IMR-90 (cell line): ENCODE measurements at regions not wholly inside any gene's neighbourhood (a gene's known extent, or its start where the extent isn't known, plus 50 kb on each side); places are given as distances from the start of the nearest gene placed in this dataset.

ENCODE experiments used
- ATAC-seq: fragments of 200-7000 bp; cut with Tn5 transposase; 2 replicates; pipeline ENCODE4 v1.9.1; 2020; ENCODE audit warnings: low read depth, mild to moderate bottlenecking, moderate library complexity
- BruUV-seq: library from RNA; stranded (reverse); fragments of 400-500 nt; replicated peaks from 2 replicates; lab custom pipeline; 2021; lab: Mats Ljungman, UMichigan
- CTCF ChIA-PET: fragments of 300-600 bp; formaldehyde crosslinking; extraction: SDS; loops from one replicate; lab custom pipeline; 2021; ENCODE audit warnings: antibody characterized with exemption; lab: Yijun Ruan, JAX
- POLR2A ChIA-PET: fragments of 300-600 bp; sonication (Branson Sonifier 250); formaldehyde crosslinking; loops from one replicate; lab custom pipeline; 2022; ENCODE audit warnings: antibody characterized with exemption; ENCODE audit not compliant: unreplicated experiment; lab: Charles Lee
- DNase-seq: peaks from one replicate; pipeline ENCODE4 v3.0.0; 2013
- H2AFZ ChIP-seq: replicated peaks from 2 replicates; pipeline ENCODE3; 2013; ENCODE audit warnings: low read length, mild to moderate bottlenecking; ENCODE audit not compliant: poor library complexity
- H2AK5ac ChIP-seq: 2 replicates; pipeline ENCODE4 v1.6.1; 2013; ENCODE audit warnings: low read depth, low read length, inconsistent platforms
- H2AK9ac ChIP-seq: replicated peaks from 2 replicates; pipeline ENCODE3; 2013; ENCODE audit warnings: mild to moderate bottlenecking, low read depth, low read length, moderate library complexity; ENCODE audit not compliant: poor library complexity
- H2BK120ac ChIP-seq: 2 replicates; pipeline ENCODE4 v1.6.1; 2013; ENCODE audit warnings: low read depth, low read length, inconsistent platforms
- H2BK15ac ChIP-seq: 3 replicates; pipeline ENCODE4 v1.6.1; 2013; ENCODE audit warnings: low read depth, low read length, inconsistent platforms
- H2BK20ac ChIP-seq: 2 replicates; pipeline ENCODE4 v1.6.1; 2013; ENCODE audit warnings: low read depth, mild to moderate bottlenecking, inconsistent platforms, low read length, moderate library complexity
- H2BK5ac ChIP-seq: 2 replicates; pipeline ENCODE4 v1.6.1; 2013; ENCODE audit warnings: mild to moderate bottlenecking, low read depth, low read length, inconsistent platforms; ENCODE audit not compliant: poor library complexity, severe bottlenecking
- H3K14ac ChIP-seq: replicated peaks from 2 replicates; pipeline ENCODE4 v1.6.1; 2013; ENCODE audit warnings: low read depth, low read length, inconsistent platforms
- H3K18ac ChIP-seq: 2 replicates; pipeline ENCODE4 v1.6.1; 2013; ENCODE audit warnings: low read depth, low read length, control low read depth
- H3K23ac ChIP-seq: 2 replicates; pipeline ENCODE4 v1.6.1; 2013; ENCODE audit warnings: low read depth, low read length, inconsistent platforms
- H3K27ac ChIP-seq: 2 replicates; pipeline ENCODE4 v1.5.1; 2013; ENCODE audit warnings: mild to moderate bottlenecking, control low read depth, low read length; ENCODE audit not compliant: insufficient read depth
- H3K27me3 ChIP-seq: 2 replicates; pipeline ENCODE4 v1.6.1; 2013; ENCODE audit warnings: low read length; ENCODE audit not compliant: control insufficient read depth, insufficient read depth
- H3K36me3 ChIP-seq: 2 replicates; pipeline ENCODE4 v1.6.1; 2013; ENCODE audit warnings: low read length, mixed read lengths; ENCODE audit not compliant: control insufficient read depth, insufficient read depth
- H3K4ac ChIP-seq: 2 replicates; pipeline ENCODE4 v1.6.1; 2013; ENCODE audit warnings: low read depth, low read length, inconsistent platforms
- H3K4me1 ChIP-seq: 2 replicates; pipeline ENCODE4 v1.6.1; 2013; ENCODE audit warnings: low read length, mixed read lengths; ENCODE audit not compliant: control insufficient read depth, insufficient read depth
- H3K4me2 ChIP-seq: 2 replicates; pipeline ENCODE4 v1.6.1; 2013; ENCODE audit warnings: low read depth, mild to moderate bottlenecking, control low read depth, low read length, moderate library complexity
- H3K4me3 ChIP-seq: 2 replicates; pipeline ENCODE4 v1.5.1; 2013; ENCODE audit warnings: low read depth, mild to moderate bottlenecking, control low read depth, low read length, moderate library complexity; ENCODE audit not compliant: insufficient read depth
- H3K56ac ChIP-seq: 2 replicates; pipeline ENCODE4 v1.6.1; 2013; ENCODE audit warnings: low read length, inconsistent platforms; ENCODE audit not compliant: insufficient read depth; ENCODE audit errors: extremely low read depth
- H3K79me1 ChIP-seq, 2 experiments: 2 replicates each; pipeline ENCODE4 v1.6.1; 2013; ENCODE audit warnings: low read length in 2 of 2, inconsistent platforms in 1 of 2, low read depth in 1 of 2
- H3K9ac ChIP-seq: 2 replicates; pipeline ENCODE4 v1.6.1; 2013; ENCODE audit warnings: low read depth, low read length, control low read depth
- H3K9me1 ChIP-seq: 2 replicates; pipeline ENCODE4 v1.6.1; 2013; ENCODE audit warnings: low read length, inconsistent platforms; ENCODE audit not compliant: insufficient read depth
- H3K9me3 ChIP-seq: 2 replicates; pipeline ENCODE4 v1.6.1; 2013; ENCODE audit warnings: low read length; ENCODE audit not compliant: control insufficient read depth, insufficient read depth
- H4K20me1 ChIP-seq: 2 replicates; pipeline ENCODE4 v1.6.1; 2013; ENCODE audit warnings: low read length, inconsistent platforms; ENCODE audit not compliant: insufficient read depth
- H4K5ac ChIP-seq: 2 replicates; pipeline ENCODE4 v1.6.1; 2013; ENCODE audit warnings: mild to moderate bottlenecking, low read depth, low read length, control low read depth
- H4K8ac ChIP-seq, 2 experiments: 2 replicates each; pipeline ENCODE4 v1.6.1; 2013; ENCODE audit warnings: low read depth in 2 of 2, low read length in 2 of 2, control low read depth in 1 of 2, inconsistent platforms in 1 of 2
- H4K91ac ChIP-seq: 2 replicates; pipeline ENCODE4 v1.6.1; 2013; ENCODE audit warnings: low read depth, low read length, inconsistent platforms; ENCODE audit not compliant: insufficient read depth
- MAFK ChIP-seq: IDR thresholded peaks from 2 replicates; pipeline ENCODE4 v1.6.1; 2012; ENCODE audit warnings: low read depth, low read length, improper control_type of control experiment
- USF2 ChIP-seq: fragments of 150-350 bp; IDR thresholded peaks from 2 replicates; pipeline ENCODE4 v1.6.1; 2017; ENCODE audit warnings: mild to moderate bottlenecking, antibody characterized with exemption, low read length, low read depth
- whole genome bisulfite sequencing, 2 experiments: methylation state at CpG; one replicate each; pipeline versions ENCODE4 v1.1.5 to v1.1.7; 2013; ENCODE audit warnings: missing lambda C conversion rate in 2 of 2; ENCODE audit not compliant: insufficient read length in 1 of 2; ENCODE audit errors: extremely low coverage in 2 of 2; 5-methylcytosine and 5-hydroxymethylcytosine counted together
- dilution Hi-C: fragments of 300-500 bp; cut with HindIII; formaldehyde crosslinking; loops from one replicate; pipeline ENCODE4 v1.14.3; 2018; ENCODE audit warnings: low sequenced_read_pairs; ENCODE audit not compliant: unreplicated experiment
- in situ Hi-C: fragments of 300-500 bp; cut with MboI; formaldehyde crosslinking; loops from 3 replicates; pipeline ENCODE4 v1.14.3; 2019; ENCODE audit warnings: low sequenced_read_pairs, inconsistent platforms, mixed read lengths
- intact Hi-C: fragments of 100-400 bp; cut with micrococcal nuclease; formaldehyde crosslinking; loops from 2 replicates; pipeline ENCODE4 v1.10.0; 2022

GRCh38 chr3:79871656-79872055 is 103.9 kb upstream of the ROBO1 start:
- TF ChIP-seq MAFK (peak; percentile 95), USF2 (no peak)
- dilution Hi-C loops (no loop called here), intact Hi-C loops (no loop called here), in situ Hi-C loops (no loop called here)
- H2BK15ac ChIP-seq, result no peak overlapping the region
- no peaks in the 10 kb centered on the region for H3K9me1 ChIP-seq
- H3K18ac ChIP-seq, result no peak overlapping the region
- H2BK5ac ChIP-seq, result no peak overlapping the region
- H4K91ac ChIP-seq, result no peak overlapping the region
- no peak overlapping the region for H3K4me2 ChIP-seq
- H3K9ac ChIP-seq, result no peak overlapping the region
- no peak overlapping the region for H3K23ac ChIP-seq
- no peak overlapping the region for H2AK5ac ChIP-seq
- H3K27ac ChIP-seq, result no peak overlapping the region
- H4K20me1 ChIP-seq, result no peaks in the 10 kb centered on the region
- no peaks in the 10 kb centered on the region for H3K27me3 ChIP-seq
- H2BK120ac ChIP-seq, result no peak overlapping the region
- H3K4ac ChIP-seq, result no peak overlapping the region
- H2AK9ac ChIP-seq, result no peak overlapping the region
- no peaks in the 10 kb centered on the region for H3K79me1 ChIP-seq
- ChIA-PET CTCF (no interaction called here), POLR2A (no interaction called here)
- no peak overlapping the region for H4K5ac ChIP-seq
- H3K56ac ChIP-seq, result no peak overlapping the region
- peaks cover 2% of the 10 kb centered on the region for H3K9me3 ChIP-seq
- DNase-seq (peak; percentile 40), ATAC-seq (no peak)
- no peaks in the 10 kb centered on the region for H3K4me1 ChIP-seq
- no peak overlapping the region for H3K4me3 ChIP-seq
- H2BK20ac ChIP-seq, result no peak overlapping the region
- no peak overlapping the region for H4K8ac ChIP-seq
- H3K36me3 ChIP-seq, result no peaks in the 10 kb centered on the region
- H2AFZ ChIP-seq, result no peak overlapping the region
- no peak overlapping the region for H3K14ac ChIP-seq
- whole genome bisulfite sequencing, 2 experiments, result no CpG with 5 or more reads among the region's 1 CpG
- BruUV-seq, result no TSS peak
